GM23338 (cell line): ENCODE measurements at regions not wholly inside any gene's neighbourhood (a gene's known extent, or its start where the extent isn't known, plus 50 kb on each side); places are given as distances from the start of the nearest gene placed in this dataset.

Experiments used
- ATAC-seq: fragments of 200-7000 bp; cut with Tn5 transposase; 3 replicates; pipeline ENCODE4 v1.9.1; 2020
- DNase-seq: peaks from one replicate; pipeline ENCODE4 v3.0.0-alpha.2; 2015; ENCODE audit warnings: low spot score
- H2AFZ ChIP-seq: fragments of 200-600 bp; sonication (generic); 2 replicates; pipeline ENCODE4 v1.8.0; 2016; ENCODE audit warnings: antibody characterized with exemption, mild to moderate bottlenecking, moderate library complexity
- H3F3A ChIP-seq: fragments of 200-600 bp; sonication (generic); replicated peaks from 2 replicates; pipeline ENCODE4 v1.8.0; 2017; ENCODE audit warnings: antibody characterized with exemption, mixed run types, low read depth
- H3K27ac ChIP-seq: fragments of 200-600 bp; sonication (generic); 2 replicates; pipeline ENCODE4 v1.6.1; 2016; ENCODE audit warnings: low read depth
- H3K27me3 ChIP-seq: fragments of 200-600 bp; sonication (generic); 2 replicates; pipeline ENCODE4 v1.8.0; 2016; ENCODE audit warnings: mild to moderate bottlenecking, mixed run types, moderate library complexity; ENCODE audit not compliant: insufficient read depth
- H3K36me3 ChIP-seq: fragments of 200-600 bp; sonication (generic); 2 replicates; pipeline ENCODE4 v1.8.0; 2016; ENCODE audit warnings: mild to moderate bottlenecking; ENCODE audit not compliant: insufficient read depth
- H3K4me1 ChIP-seq: fragments of 200-600 bp; sonication (generic); 2 replicates; pipeline ENCODE4 v1.8.0; 2016; ENCODE audit warnings: mild to moderate bottlenecking, moderate library complexity; ENCODE audit not compliant: insufficient read depth
- H3K4me2 ChIP-seq: fragments of 200-600 bp; sonication (generic); 2 replicates; pipeline ENCODE4 v1.7.1; 2017; ENCODE audit warnings: mixed run types
- H3K4me3 ChIP-seq: fragments of 200-600 bp; sonication (generic); 2 replicates; pipeline ENCODE4 v1.6.1; 2016; ENCODE audit warnings: mixed run types
- H3K79me2 ChIP-seq: fragments of 200-600 bp; sonication (generic); replicated peaks from 2 replicates; pipeline ENCODE4 v1.8.0; 2017; ENCODE audit warnings: mild to moderate bottlenecking; ENCODE audit not compliant: insufficient read depth
- H3K9me2 ChIP-seq: fragments of 200-600 bp; sonication (generic); 2 replicates; pipeline ENCODE4 v1.8.0; 2017; ENCODE audit not compliant: insufficient read depth
- H4K20me1 ChIP-seq: fragments of 200-600 bp; sonication (generic); replicated peaks from 2 replicates; pipeline ENCODE4 v1.8.0; 2017; ENCODE audit warnings: mild to moderate bottlenecking; ENCODE audit not compliant: insufficient read depth
- H3K27ac Mint-ChIP-seq: 2 replicates; pipeline ENCODE4 v1.8.0; 2020; ENCODE audit warnings: inconsistent platforms, mild to moderate bottlenecking, moderate library complexity, mixed read lengths
- H3K27me3 Mint-ChIP-seq: 3 replicates; pipeline ENCODE4 v1.8.0; 2022; ENCODE audit warnings: low read depth, mild to moderate bottlenecking, moderate library complexity, mixed read lengths, inconsistent platforms; ENCODE audit not compliant: insufficient read depth, poor library complexity
- H3K36me3 Mint-ChIP-seq: 3 replicates; pipeline ENCODE4 v1.8.0; 2021; ENCODE audit warnings: low read depth, mild to moderate bottlenecking, inconsistent platforms, moderate library complexity, mixed read lengths
- H3K4me1 Mint-ChIP-seq: 3 replicates; pipeline ENCODE4 v1.8.0; 2020; ENCODE audit warnings: mild to moderate bottlenecking, inconsistent platforms, mixed read lengths
- H3K4me3 Mint-ChIP-seq: 3 replicates; pipeline ENCODE4 v1.8.0; 2021; ENCODE audit warnings: moderate library complexity, mild to moderate bottlenecking, inconsistent platforms, mixed read lengths
- H3K9me3 Mint-ChIP-seq: 3 replicates; pipeline ENCODE4 v1.8.0; 2020; ENCODE audit warnings: moderate library complexity, mild to moderate bottlenecking, inconsistent platforms, mixed read lengths
- CREB1 ChIP-seq: fragments of 250-450 bp; sonication (Bioruptor Pico); IDR thresholded peaks from 2 replicates; pipeline ENCODE4 v1.5.0; 2020; ENCODE audit warnings: low read depth, mild to moderate bottlenecking, moderate library complexity
- CTCF ChIP-seq, 2 experiments: fragments of 200-600 bp in 1 of 2; sonication (generic) in 1 of 2; conservative IDR thresholded peaks; 2 replicates each; pipeline versions ENCODE4 v1.5.1 to v1.6.1; 2016 to 2017; ENCODE audit warnings: antibody characterized with exemption in 2 of 2, low read depth in 2 of 2, mild to moderate bottlenecking in 2 of 2, moderate library complexity in 1 of 2
- ETS1 ChIP-seq: IDR thresholded peaks from 2 replicates; pipeline ENCODE4 v1.6.1; 2016; ENCODE audit warnings: antibody characterized with exemption
- EZH2 ChIP-seq: fragments of 200-600 bp; sonication (generic); IDR thresholded peaks from one replicate; pipeline ENCODE4 v1.8.0; 2017; ENCODE audit warnings: antibody characterized with exemption, mild to moderate bottlenecking, low read depth; ENCODE audit not compliant: unreplicated experiment
- EZH2phosphoT487 ChIP-seq: fragments of 200-600 bp; sonication (generic); IDR thresholded peaks from one replicate; pipeline ENCODE4 v1.8.1; 2018; ENCODE audit warnings: antibody characterized with exemption; ENCODE audit not compliant: unreplicated experiment
- JUNB ChIP-seq: IDR thresholded peaks from one replicate; pipeline ENCODE4 v1.6.1; 2016; ENCODE audit warnings: antibody characterized with exemption; ENCODE audit not compliant: unreplicated experiment
- NANOG ChIP-seq: IDR thresholded peaks from 2 replicates; pipeline ENCODE4 v1.6.1; 2016; ENCODE audit warnings: antibody characterized with exemption, borderline replicate concordance
- POLR2AphosphoS5 ChIP-seq: IDR thresholded peaks from 2 replicates; pipeline ENCODE4 v1.6.1; 2016; ENCODE audit warnings: antibody characterized with exemption, low read depth
- REST ChIP-seq: IDR thresholded peaks from one replicate; pipeline ENCODE4 v1.6.1; 2018; ENCODE audit warnings: antibody characterized with exemption; ENCODE audit not compliant: unreplicated experiment
- STAT1 ChIP-seq: IDR thresholded peaks from one replicate; pipeline ENCODE4 v1.6.1; 2016; ENCODE audit warnings: antibody characterized with exemption; ENCODE audit not compliant: unreplicated experiment
- ZNF114 ChIP-seq: fragments of 250-450 bp; sonication (Bioruptor Pico); IDR thresholded peaks from 2 replicates; pipeline ENCODE4 v1.5.0; 2020; ENCODE audit warnings: mild to moderate bottlenecking, moderate library complexity
- ZNF331 ChIP-seq: fragments of 250-450 bp; sonication (Bioruptor Pico); IDR thresholded peaks from 2 replicates; pipeline ENCODE4 v1.5.0; 2020; ENCODE audit warnings: low read depth, mild to moderate bottlenecking, moderate library complexity
- ZNF462 ChIP-seq: fragments of 250-450 bp; sonication (Bioruptor Pico); IDR thresholded peaks from 2 replicates; pipeline ENCODE4 v1.5.0; 2020; ENCODE audit warnings: mild to moderate bottlenecking, moderate library complexity

GRCh38 chr6:159439651-159440050 is 253.4 kb downstream of the SOD2 start:
- Histone ChIP-seq H3F3A (no peaks in the 10 kb centered on the region), H3K79me2 (no peaks in the 10 kb centered on the region), H3K4me2 (no peak overlapping the region), H3K4me3 (no peak overlapping the region), H4K20me1 (no peaks in the 10 kb centered on the region), H3K9me2 (peaks cover 2% of the 10 kb centered on the region; the same call in 1 of the 2 replicates), H2AFZ (no peak overlapping the region), H3K27ac (no peak overlapping the region), H3K36me3 (no peaks in the 10 kb centered on the region), H3K27me3 (no peaks in the 10 kb centered on the region), H3K4me1 (no peaks in the 10 kb centered on the region)
- TF ChIP-seq ZNF462 (CRISPR knock-in tag) (no peak), EZH2 (no peak), EZH2phosphoT487 (no peak), REST (no peak), ETS1 (no peak), ZNF331 (CRISPR knock-in tag) (no peak), POLR2AphosphoS5 (no peak), STAT1 (no peak), NANOG (no peak), JUNB (no peak), CTCF (conservative IDR thresholded peaks at IDR 0.05; ENCODE audit: low read depth in 2 of 2) (no peak), ZNF114 (CRISPR knock-in tag) (no peak), CREB1 (no peak)
- H3K36me3 Mint-ChIP-seq = no peaks in the 10 kb centered on the region; the same call in 2 of the 3 replicates
- ATAC-seq = no peak
- DNase-seq = no peak
- peaks cover 5% of the 10 kb centered on the region for H3K27me3 Mint-ChIP-seq
- no peaks in the 10 kb centered on the region; the same call in 2 of the 3 replicates for H3K9me3 Mint-ChIP-seq
- no peak overlapping the region for H3K27ac Mint-ChIP-seq
- 0 out of 3 replicates have a peak, but pooled peaks cover 3% of the 10 kb centered on the region for H3K4me1 Mint-ChIP-seq
- no peak overlapping the region for H3K4me3 Mint-ChIP-seq
